H1 (cell line): ENCODE measurements at regions not wholly inside any gene's neighbourhood (a gene's known extent, or its start where the extent isn't known, plus 50 kb on each side); places are given as distances from the start of the nearest gene placed in this dataset.

Experiments used
- CTCF ChIA-PET: fragments of 300-600 bp; sonication (Branson Sonifier 250); formaldehyde crosslinking; loops from one replicate; lab custom pipeline; 2021; ENCODE audit not compliant: partially characterized antibody; lab: Charles Lee
- POLR2A ChIA-PET: fragments of 300-600 bp; sonication (Branson Sonifier 250); formaldehyde crosslinking; loops from one replicate; lab custom pipeline; 2021; ENCODE audit warnings: inconsistent platforms; ENCODE audit not compliant: partially characterized antibody; lab: Charles Lee
- DNase-seq, 2 experiments: peaks; one replicate each; pipeline versions ENCODE4 v3.0.0 to v3.0.0-alpha.2; 2010 to 2022; ENCODE audit warnings: low spot score in 2 of 2, low read depth in 1 of 2, mixed read lengths in 1 of 2
- FAIRE-seq: peaks from 2 replicates; lab custom pipeline; 2011; peaks lifted over from hg19 to GRCh38; lab: Jason Lieb, UNC
- H2AFZ ChIP-seq: 2 replicates; pipeline ENCODE4 v1.8.1; 2012; ENCODE audit warnings: low read length, inconsistent platforms
- H2AK5ac ChIP-seq: 2 replicates; pipeline ENCODE4 v1.6.1; 2013; ENCODE audit warnings: low read depth, low read length
- H2BK120ac ChIP-seq: replicated peaks from 2 replicates; pipeline ENCODE3; 2013; ENCODE audit warnings: low read depth, low read length, inconsistent platforms
- H2BK12ac ChIP-seq: 2 replicates; pipeline ENCODE4 v1.6.1; 2013; ENCODE audit warnings: low read depth, low read length
- H2BK15ac ChIP-seq: 2 replicates; pipeline ENCODE4 v1.6.1; 2013; ENCODE audit warnings: low read length
- H2BK20ac ChIP-seq: 2 replicates; pipeline ENCODE4 v1.6.1; 2013; ENCODE audit warnings: low read length
- H2BK5ac ChIP-seq: 2 replicates; pipeline ENCODE4 v1.6.1; 2013; ENCODE audit warnings: low read depth, low read length
- H3K14ac ChIP-seq: 2 replicates; pipeline ENCODE4 v1.6.1; 2013; ENCODE audit warnings: inconsistent platforms; ENCODE audit not compliant: insufficient read length
- H3K18ac ChIP-seq: 2 replicates; pipeline ENCODE4 v1.6.1; 2013; ENCODE audit warnings: low read length; ENCODE audit errors: extremely low read depth
- H3K23ac ChIP-seq: 2 replicates; pipeline ENCODE4 v1.6.1; 2013; ENCODE audit warnings: inconsistent platforms; ENCODE audit not compliant: insufficient read length
- H3K23me2 ChIP-seq: 2 replicates; pipeline ENCODE4 v1.6.1; 2013; ENCODE audit warnings: low read depth, low read length
- H3K27ac ChIP-seq: 2 replicates; pipeline ENCODE4 v1.6.1; 2011; ENCODE audit warnings: low read depth, low read length, inconsistent platforms
- H3K27me3 ChIP-seq, 4 experiments: replicated peaks in 1 of 4; 1 replicate in 1 of 4; 2 replicates in 3 of 4; pipeline versions ENCODE4 v1.6.1 to v1.8.1; 2011 to 2013; ENCODE audit warnings: low read length in 3 of 4, mild to moderate bottlenecking in 3 of 4, inconsistent platforms in 2 of 4, mixed read lengths in 2 of 4, moderate library complexity in 1 of 4; ENCODE audit not compliant: control insufficient read depth in 3 of 4, insufficient read depth in 3 of 4; ENCODE audit errors: extremely low read depth in 1 of 4
- H3K36me3 ChIP-seq, 4 experiments: 2 replicates each; pipeline versions ENCODE4 v1.6.1 to v1.8.1; 2011 to 2013; ENCODE audit warnings: mild to moderate bottlenecking in 4 of 4, low read length in 3 of 4, moderate library complexity in 2 of 4, control low read depth in 1 of 4, inconsistent platforms in 1 of 4; ENCODE audit not compliant: insufficient read depth in 4 of 4, control insufficient read depth in 2 of 4
- H3K4ac ChIP-seq: replicated peaks from 2 replicates; pipeline ENCODE3; 2013; ENCODE audit warnings: low read length, low read depth, mixed read lengths, inconsistent platforms; ENCODE audit not compliant: insufficient read length
- H3K4me1 ChIP-seq, 4 experiments: replicated peaks in 1 of 4; 1 replicate in 1 of 4; 2 replicates in 3 of 4; pipeline versions ENCODE4 v1.6.1 to v1.8.1; 2011 to 2013; ENCODE audit warnings: low read length in 3 of 4, inconsistent platforms in 2 of 4, mixed read lengths in 1 of 4; ENCODE audit not compliant: insufficient read depth in 4 of 4, control insufficient read depth in 3 of 4
- H3K4me2 ChIP-seq, 2 experiments: 2 replicates each; pipeline versions ENCODE4 v1.6.1 to v1.8.1; 2011 to 2013; ENCODE audit warnings: low read depth in 2 of 2, low read length in 2 of 2, control low read depth in 1 of 2, inconsistent platforms in 1 of 2, mild to moderate bottlenecking in 1 of 2; ENCODE audit not compliant: insufficient read depth in 1 of 2
- H3K4me3 ChIP-seq, 4 experiments: fragments of 200-600, 300-600 bp in 1 of 4; sonication (generic), shearing (Covaris generic), sonication (Bioruptor Twin) in 1 of 4; 2 replicates each; pipeline versions ENCODE4 v1.5.1 to v1.8.1; 2011 to 2016; ENCODE audit warnings: low read length in 4 of 4, low read depth in 3 of 4, control low read depth in 2 of 4, inconsistent platforms in 2 of 4, mild to moderate bottlenecking in 2 of 4, mixed read lengths in 1 of 4, moderate library complexity in 1 of 4; ENCODE audit not compliant: insufficient read depth in 2 of 4; ENCODE audit errors: extremely low read depth in 1 of 4
- H3K56ac ChIP-seq: replicated peaks from 2 replicates; pipeline ENCODE3; 2013; ENCODE audit warnings: low read depth, mild to moderate bottlenecking, mixed read lengths, low read length, inconsistent platforms; ENCODE audit not compliant: insufficient read length
- H3K79me1 ChIP-seq: 2 replicates; pipeline ENCODE4 v1.6.1; 2013; ENCODE audit warnings: low read depth, low read length, control low read depth
- H3K79me2 ChIP-seq, 2 experiments: 2 replicates each; pipeline versions ENCODE4 v1.6.1 to v1.8.1; 2012 to 2013; ENCODE audit warnings: low read length in 2 of 2, mild to moderate bottlenecking in 2 of 2, inconsistent platforms in 1 of 2; ENCODE audit not compliant: insufficient read depth in 2 of 2, control insufficient read depth in 1 of 2
- H3K9ac ChIP-seq, 4 experiments: replicated peaks in 1 of 4; 1 replicate in 1 of 4; 2 replicates in 3 of 4; pipeline versions ENCODE4 v1.6.1 to v1.8.1; 2011 to 2013; ENCODE audit warnings: low read depth in 3 of 4, low read length in 3 of 4, control low read depth in 2 of 4, mild to moderate bottlenecking in 2 of 4, moderate library complexity in 2 of 4, inconsistent platforms in 1 of 4; ENCODE audit errors: extremely low read depth in 1 of 4
- H3K9me3 ChIP-seq, 2 experiments: 2 replicates each; pipeline versions ENCODE4 v1.6.1 to v1.8.1; 2012 to 2013; ENCODE audit warnings: mild to moderate bottlenecking in 2 of 2, moderate library complexity in 2 of 2, control low read depth in 1 of 2, inconsistent platforms in 1 of 2, low read depth in 1 of 2, low read length in 1 of 2, mixed read lengths in 1 of 2; ENCODE audit not compliant: insufficient read depth in 2 of 2
- H4K20me1 ChIP-seq, 2 experiments: replicated peaks in 1 of 2; 2 replicates each; pipeline versions ENCODE3 to v1.8.1; 2011 to 2013; ENCODE audit warnings: inconsistent platforms in 2 of 2, low read length in 2 of 2, mild to moderate bottlenecking in 1 of 2; ENCODE audit not compliant: insufficient read depth in 2 of 2, control insufficient read depth in 1 of 2
- H4K5ac ChIP-seq: 2 replicates; pipeline ENCODE4 v1.6.1; 2013; ENCODE audit warnings: low read length, low read depth, mixed read lengths, inconsistent platforms; ENCODE audit not compliant: insufficient read length
- H4K8ac ChIP-seq: 2 replicates; pipeline ENCODE4 v1.8.0; 2013; ENCODE audit warnings: mild to moderate bottlenecking, moderate library complexity, low read length, inconsistent platforms; ENCODE audit not compliant: insufficient read depth; ENCODE audit errors: extremely low read depth
- H4K91ac ChIP-seq: replicated peaks from 2 replicates; pipeline ENCODE3; 2013; ENCODE audit warnings: low read length, mixed read lengths, inconsistent platforms; ENCODE audit not compliant: insufficient read length
- BRCA1 ChIP-seq: IDR thresholded peaks from 2 replicates; pipeline ENCODE4 v1.6.1; 2012; ENCODE audit warnings: low read depth, low read length, improper control_type of control experiment
- CHD1 ChIP-seq: IDR thresholded peaks from 2 replicates; pipeline ENCODE4 v1.6.1; 2012; ENCODE audit warnings: low read depth, low read length, improper control_type of control experiment
- CHD2 ChIP-seq: IDR thresholded peaks from 2 replicates; pipeline ENCODE4 v1.6.1; 2012; ENCODE audit warnings: low read length, improper control_type of control experiment
- EP300 ChIP-seq, 2 experiments: IDR thresholded peaks; 1 replicate in 1 of 2; 2 replicates in 1 of 2; pipeline ENCODE4 v1.6.1; 2011 to 2012; ENCODE audit warnings: low read depth in 2 of 2, low read length in 2 of 2, mild to moderate bottlenecking in 2 of 2, borderline replicate concordance in 1 of 2, inconsistent platforms in 1 of 2, moderate library complexity in 1 of 2
- EZH2 ChIP-seq: fragments of 200-600 bp; sonication (generic); IDR thresholded peaks from 2 replicates; pipeline ENCODE4 v1.7.1; 2012; ENCODE audit warnings: low read depth, mild to moderate bottlenecking, moderate library complexity, low read length, inconsistent platforms; ENCODE audit not compliant: severe bottlenecking
- JUN ChIP-seq: IDR thresholded peaks from 2 replicates; pipeline ENCODE4 v1.6.1; 2011; ENCODE audit warnings: low read depth, mild to moderate bottlenecking, improper control_type of control experiment, low read length
- NANOG ChIP-seq: IDR thresholded peaks from 2 replicates; pipeline ENCODE4 v1.6.1; 2011; ENCODE audit warnings: low read length, low read depth, mild to moderate bottlenecking, inconsistent platforms; ENCODE audit not compliant: insufficient read depth, poor library complexity, severe bottlenecking
- POU5F1 ChIP-seq: IDR thresholded peaks from 2 replicates; pipeline ENCODE4 v1.6.1; 2011; ENCODE audit warnings: low read depth, mild to moderate bottlenecking, low read length, moderate library complexity
- TAF1 ChIP-seq: IDR thresholded peaks from 2 replicates; pipeline ENCODE4 v1.6.1; 2011; ENCODE audit warnings: mild to moderate bottlenecking, low read depth, low read length
- TAF7 ChIP-seq: optimal IDR thresholded peaks from 2 replicates; pipeline ENCODE3; 2011; ENCODE audit warnings: low read depth, mild to moderate bottlenecking, inconsistent platforms, low read length, moderate library complexity, borderline replicate concordance
- WGBS, 2 experiments: shearing (Covaris generic) in 1 of 2; methylation state at CpG; one replicate each; pipeline versions ENCODE4 v1.1.6 to v1.1.7; 2013 to 2015; ENCODE audit warnings: low lambda C conversion rate in 2 of 2, mixed read lengths in 2 of 2, inconsistent platforms in 1 of 2, low coverage in 1 of 2, missing lambda C conversion rate in 1 of 2; ENCODE audit not compliant: insufficient replicate concordance in 2 of 2, insufficient coverage in 1 of 2, insufficient read length in 1 of 2; ENCODE audit errors: extremely low coverage in 1 of 2, missing lambda C conversion rate in 1 of 2; 5-methylcytosine and 5-hydroxymethylcytosine counted together

DNA sequence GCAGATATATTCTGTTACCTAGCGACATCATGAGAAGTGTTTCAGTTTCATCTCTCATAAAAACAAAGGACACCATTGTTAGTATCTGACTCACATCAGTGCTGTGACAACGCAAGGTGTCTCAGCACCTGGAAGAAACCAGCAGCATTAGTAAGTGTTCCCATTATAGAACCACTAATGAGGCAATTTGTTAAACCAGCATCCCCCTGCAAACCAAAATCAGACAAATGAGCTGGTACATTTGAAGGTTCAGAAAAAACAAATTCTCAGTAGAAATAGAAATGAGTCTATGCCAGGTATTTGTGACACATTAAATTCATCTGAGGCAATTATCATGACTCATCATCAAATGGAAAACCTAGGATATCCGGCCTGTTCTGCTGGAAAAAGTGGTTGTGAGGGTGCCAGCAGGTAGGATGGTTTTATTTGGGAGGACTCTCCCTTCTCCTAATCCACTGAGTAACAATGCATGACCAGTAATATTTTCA lies 151.7 kb downstream of the TMEM200A start:
- DNase-seq: no peak
- Histone ChIP-seq H3K4ac (no peak overlapping the region), H3K14ac (no peak overlapping the region), H3K4me1 (no peaks in the 10 kb centered on the region), H3K9me3 (no peaks in the 10 kb centered on the region), H3K27me3 (peaks cover 0 to 2% (median 0%) of the 10 kb centered on the region in 4 experiments; a peak in 1 of 7 replicates), H3K27ac (no peak overlapping the region), H2BK15ac (no peak overlapping the region), H2BK120ac (no peak overlapping the region), H2BK12ac (no peak overlapping the region), H3K36me3 (no peaks in the 10 kb centered on the region), H4K8ac (no peak overlapping the region), H3K23ac (no peak overlapping the region), H3K4me3 (no peak overlapping the region), H4K91ac (no peak overlapping the region)
- CTCF ChIA-PET: interaction anchor here (1.0 to 1.1 kb wide), 2 partner anchors 18 to 41 kb away, joined by 3 read pairs; no protein-coding TSS in a partner anchor
- no peak for TF ChIP-seq POU5F1
- no peak for TF ChIP-seq CHD1
- TF ChIP-seq CHD2: no peak
- TF ChIP-seq EZH2: no peak
- TF ChIP-seq TAF1: no peak
- TF ChIP-seq JUN: no peak
- no peak for TF ChIP-seq NANOG
- no peak for TF ChIP-seq BRCA1
- no peak for TF ChIP-seq TAF7
- TF ChIP-seq EP300 (IDR thresholded peaks at IDR 0.05; ENCODE audit: borderline replicate concordance in 1 of 2, low read depth in 2 of 2, low read length in 2 of 2): no peak
- TF ChIP-seq, all 59 proteins: peak for 0
- H4K20me1 ChIP-seq: no peaks in the 10 kb centered on the region
- H3K9ac ChIP-seq: no peak overlapping the region
- H3K79me2 ChIP-seq: no peaks in the 10 kb centered on the region
- 92% methylated on average over 3 of the region's 3 CpGs; no CpG with 5 or more reads in 1 of the 2 experiments for WGBS, 2 experiments
- no peak overlapping the region for H2AFZ ChIP-seq
- H2AK5ac ChIP-seq: no peak overlapping the region
- no peak for FAIRE-seq
- no peak overlapping the region for H3K56ac ChIP-seq
- no peak overlapping the region for H3K18ac ChIP-seq
- no peak overlapping the region for H2BK5ac ChIP-seq
- H3K4me2 ChIP-seq: no peak overlapping the region
- H2BK20ac ChIP-seq: no peak overlapping the region
- POLR2A ChIA-PET: no interaction called here
- H4K5ac ChIP-seq: no peak overlapping the region
- no peaks in the 10 kb centered on the region for H3K79me1 ChIP-seq
- no peaks in the 10 kb centered on the region for H3K23me2 ChIP-seq
